H9 (cell line): ENCODE measurements at regions not wholly inside any gene's neighbourhood (a gene's known extent, or its start where the extent isn't known, plus 50 kb on each side); places are given as distances from the start of the nearest gene placed in this dataset.

Experiments used
- DNase-seq: peaks from one replicate; pipeline ENCODE4 v3.0.0-alpha.2; 2017
- H2AFZ ChIP-seq: one replicate; pipeline ENCODE4 v1.6.1; 2013; ENCODE audit warnings: mild to moderate bottlenecking, low read length, control low read depth, moderate library complexity
- H2AK5ac ChIP-seq: 2 replicates; pipeline ENCODE4 v1.6.1; 2013; ENCODE audit warnings: low read length, control low read depth, mixed read lengths; ENCODE audit not compliant: insufficient read length
- H2BK120ac ChIP-seq: one replicate; pipeline ENCODE4 v1.6.1; 2013; ENCODE audit warnings: low read depth, mild to moderate bottlenecking, low read length, control low read depth, inconsistent platforms; ENCODE audit not compliant: poor library complexity, severe bottlenecking
- H2BK12ac ChIP-seq: 2 replicates; pipeline ENCODE4 v1.6.1; 2013; ENCODE audit warnings: low read length, control low read depth, mixed read lengths, low read depth; ENCODE audit not compliant: insufficient read length
- H2BK15ac ChIP-seq: 2 replicates; pipeline ENCODE4 v1.6.1; 2013; ENCODE audit warnings: low read depth, low read length, control low read depth
- H2BK20ac ChIP-seq: one replicate; pipeline ENCODE4 v1.6.1; 2013; ENCODE audit warnings: low read depth, mild to moderate bottlenecking, low read length, control low read depth, inconsistent platforms; ENCODE audit not compliant: poor library complexity, severe bottlenecking
- H2BK5ac ChIP-seq: 2 replicates; pipeline ENCODE4 v1.6.1; 2013; ENCODE audit warnings: low read length, control low read depth, mixed read lengths; ENCODE audit not compliant: insufficient read length
- H3K14ac ChIP-seq: 2 replicates; pipeline ENCODE4 v1.6.1; 2013; ENCODE audit warnings: low read length, control low read depth; ENCODE audit not compliant: insufficient read depth
- H3K18ac ChIP-seq: 2 replicates; pipeline ENCODE4 v1.6.1; 2013; ENCODE audit warnings: low read depth, mild to moderate bottlenecking, mixed read lengths, low read length, control low read depth; ENCODE audit not compliant: insufficient read length
- H3K23ac ChIP-seq: 2 replicates; pipeline ENCODE4 v1.6.1; 2013; ENCODE audit warnings: low read length, control low read depth, mixed read lengths, low read depth; ENCODE audit not compliant: insufficient read length
- H3K23me2 ChIP-seq: 2 replicates; pipeline ENCODE4 v1.6.1; 2013; ENCODE audit warnings: low read depth, mild to moderate bottlenecking, mixed read lengths, low read length, control low read depth; ENCODE audit not compliant: insufficient read length, poor library complexity, severe bottlenecking
- H3K27ac ChIP-seq: 2 replicates; pipeline ENCODE4 v1.5.1; 2013; ENCODE audit warnings: low read length, control low read depth, mixed read lengths, low read depth; ENCODE audit not compliant: insufficient read length
- H3K27me3 ChIP-seq: 2 replicates; pipeline ENCODE4 v1.6.1; 2013; ENCODE audit warnings: low read length, control low read depth, inconsistent platforms; ENCODE audit not compliant: insufficient read depth
- H3K4ac ChIP-seq: 2 replicates; pipeline ENCODE4 v1.6.1; 2013; ENCODE audit warnings: low read depth, mild to moderate bottlenecking, control low read depth, inconsistent platforms, low read length, moderate library complexity
- H3K4me1 ChIP-seq: 2 replicates; pipeline ENCODE4 v1.6.1; 2013; ENCODE audit warnings: low read length, control low read depth, inconsistent platforms; ENCODE audit not compliant: insufficient read depth
- H3K4me2 ChIP-seq: 2 replicates; pipeline ENCODE4 v1.6.1; 2013; ENCODE audit warnings: low read length, control low read depth, mixed read lengths; ENCODE audit not compliant: insufficient read length, insufficient read depth
- H3K56ac ChIP-seq: 2 replicates; pipeline ENCODE4 v1.6.1; 2013; ENCODE audit warnings: low read depth, mild to moderate bottlenecking, mixed read lengths, low read length, control low read depth; ENCODE audit not compliant: insufficient read length
- H3K79me1 ChIP-seq: 2 replicates; pipeline ENCODE4 v1.6.1; 2013; ENCODE audit warnings: low read depth, mild to moderate bottlenecking, moderate library complexity, low read length, control low read depth, inconsistent platforms; ENCODE audit not compliant: insufficient read depth, poor library complexity, severe bottlenecking
- H3K79me2 ChIP-seq: 2 replicates; pipeline ENCODE4 v1.6.1; 2013; ENCODE audit warnings: low read length, control low read depth, inconsistent platforms; ENCODE audit not compliant: insufficient read depth
- H3K9ac ChIP-seq: 2 replicates; pipeline ENCODE4 v1.6.1; 2013; ENCODE audit warnings: low read length, control low read depth, mixed read lengths; ENCODE audit not compliant: insufficient read length; ENCODE audit errors: extremely low read depth
- H3K9me3 ChIP-seq: one replicate; pipeline ENCODE4 v1.6.1; 2013; ENCODE audit warnings: low read depth, low read length, inconsistent platforms; ENCODE audit not compliant: control insufficient read depth
- H3T11ph ChIP-seq: one replicate; pipeline ENCODE4 v1.6.1; 2013; ENCODE audit warnings: mild to moderate bottlenecking, low read length, control low read depth, inconsistent platforms
- H4K20me1 ChIP-seq: one replicate; pipeline ENCODE4 v1.6.1; 2013; ENCODE audit not compliant: control insufficient read depth, insufficient read length, insufficient read depth
- H4K5ac ChIP-seq: 2 replicates; pipeline ENCODE4 v1.6.1; 2013; ENCODE audit warnings: low read depth, mild to moderate bottlenecking, mixed read lengths, low read length, control low read depth; ENCODE audit not compliant: insufficient read length
- H4K8ac ChIP-seq: replicated peaks from 2 replicates; pipeline ENCODE4 v1.6.1; 2013; ENCODE audit warnings: low read length, control low read depth, mixed read lengths, low read depth; ENCODE audit not compliant: insufficient read length
- H4K91ac ChIP-seq: 2 replicates; pipeline ENCODE4 v1.6.1; 2013; ENCODE audit warnings: low read depth, mild to moderate bottlenecking, moderate library complexity, mixed read lengths, low read length, control low read depth; ENCODE audit not compliant: insufficient read length
- H3K27ac Mint-ChIP-seq, 3 experiments: 2 replicates in 2 of 3; 3 replicates in 1 of 3; pipeline ENCODE4 v1.8.0; 2020 to 2021; ENCODE audit warnings: mixed read lengths in 3 of 3, mild to moderate bottlenecking in 1 of 3, moderate library complexity in 1 of 3
- H3K27me3 Mint-ChIP-seq: 2 replicates; pipeline ENCODE4 v1.8.0; 2021; ENCODE audit warnings: low read depth, mild to moderate bottlenecking, moderate library complexity, mixed read lengths
- H3K36me3 Mint-ChIP-seq, 3 experiments: 2 replicates in 2 of 3; 3 replicates in 1 of 3; pipeline ENCODE4 v1.8.0; 2020 to 2021; ENCODE audit warnings: low read depth in 3 of 3, mixed read lengths in 3 of 3; ENCODE audit not compliant: insufficient read depth in 1 of 3
- H3K4me1 Mint-ChIP-seq, 2 experiments: 2 replicates each; pipeline ENCODE4 v1.8.0; 2020; ENCODE audit warnings: mixed read lengths in 2 of 2
- H3K4me3 Mint-ChIP-seq, 2 experiments: 2 replicates in 1 of 2; 3 replicates in 1 of 2; pipeline ENCODE4 v1.8.0; 2020 to 2021; ENCODE audit warnings: mild to moderate bottlenecking in 2 of 2, mixed read lengths in 2 of 2, moderate library complexity in 1 of 2
- H3K9me3 Mint-ChIP-seq, 2 experiments: 2 replicates in 1 of 2; 3 replicates in 1 of 2; pipeline ENCODE4 v1.8.0; 2020; ENCODE audit warnings: mild to moderate bottlenecking in 2 of 2, mixed read lengths in 2 of 2, moderate library complexity in 1 of 2
- TF ChIP-seq, protein P1 (sequence below): fragments of 200-600 bp; sonication (generic); conservative IDR thresholded peaks from 3 replicates; pipeline ENCODE4 v1.8.0; 2021; ENCODE audit warnings: antibody characterized with exemption, mild to moderate bottlenecking

DNA sequence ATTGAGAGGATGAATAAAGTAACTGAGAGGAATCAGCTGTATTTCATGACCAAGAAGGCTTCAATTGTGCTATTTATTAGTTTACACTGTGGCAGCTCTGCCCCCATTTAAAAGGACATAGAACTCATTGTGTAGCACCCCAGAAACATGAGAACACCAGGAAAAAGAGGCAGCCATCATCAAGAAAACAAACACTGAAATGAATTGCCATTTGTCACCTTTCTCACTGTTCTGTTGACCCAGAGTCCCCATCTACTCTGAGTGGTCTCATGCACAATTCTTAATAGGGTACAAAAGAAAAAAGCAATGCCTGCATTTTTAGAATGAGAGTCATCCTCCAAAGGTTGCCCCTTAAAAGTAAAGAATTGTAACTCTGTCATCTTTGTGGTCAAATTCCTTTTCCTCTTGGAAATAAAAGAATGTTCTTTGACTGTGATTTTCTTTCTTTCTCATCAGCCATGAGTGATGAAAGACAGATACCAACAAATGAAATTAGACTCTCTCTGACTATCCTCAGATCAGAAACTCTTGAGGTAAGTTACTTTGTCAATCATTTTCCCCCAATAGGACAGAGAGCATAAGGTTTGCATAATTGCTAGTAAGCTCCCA lies 1941.9 kb upstream of the PIK3C3 start:
- H3K18ac ChIP-seq = no peak overlapping the region
- Mint-ChIP-seq H3K4me3 (no peak overlapping the region), H3K4me1 (peaks cover 12 to 14% of the 10 kb centered on the region in 2 experiments), H3K9me3 (no peaks in the 10 kb centered on the region; a peak in 2 of 5 replicates), H3K27ac (no peak overlapping the region), H3K36me3 (no peaks in the 10 kb centered on the region), H3K27me3 (no peaks in the 10 kb centered on the region)
- H2AFZ ChIP-seq = no peak overlapping the region
- TF ChIP-seq, protein P1, sequence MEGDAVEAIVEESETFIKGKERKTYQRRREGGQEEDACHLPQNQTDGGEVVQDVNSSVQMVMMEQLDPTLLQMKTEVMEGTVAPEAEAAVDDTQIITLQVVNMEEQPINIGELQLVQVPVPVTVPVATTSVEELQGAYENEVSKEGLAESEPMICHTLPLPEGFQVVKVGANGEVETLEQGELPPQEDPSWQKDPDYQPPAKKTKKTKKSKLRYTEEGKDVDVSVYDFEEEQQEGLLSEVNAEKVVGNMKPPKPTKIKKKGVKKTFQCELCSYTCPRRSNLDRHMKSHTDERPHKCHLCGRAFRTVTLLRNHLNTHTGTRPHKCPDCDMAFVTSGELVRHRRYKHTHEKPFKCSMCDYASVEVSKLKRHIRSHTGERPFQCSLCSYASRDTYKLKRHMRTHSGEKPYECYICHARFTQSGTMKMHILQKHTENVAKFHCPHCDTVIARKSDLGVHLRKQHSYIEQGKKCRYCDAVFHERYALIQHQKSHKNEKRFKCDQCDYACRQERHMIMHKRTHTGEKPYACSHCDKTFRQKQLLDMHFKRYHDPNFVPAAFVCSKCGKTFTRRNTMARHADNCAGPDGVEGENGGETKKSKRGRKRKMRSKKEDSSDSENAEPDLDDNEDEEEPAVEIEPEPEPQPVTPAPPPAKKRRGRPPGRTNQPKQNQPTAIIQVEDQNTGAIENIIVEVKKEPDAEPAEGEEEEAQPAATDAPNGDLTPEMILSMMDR = no peak
- H4K20me1 ChIP-seq = no peaks in the 10 kb centered on the region
- no peaks in the 10 kb centered on the region for H3K23me2 ChIP-seq
- H4K5ac ChIP-seq = no peak overlapping the region
- no peak overlapping the region for H2BK120ac ChIP-seq
- H3K9me3 ChIP-seq = no peaks in the 10 kb centered on the region
- no peak overlapping the region for H2BK15ac ChIP-seq
- H3K79me1 ChIP-seq = no peaks in the 10 kb centered on the region
- H3K23ac ChIP-seq = no peak overlapping the region
- H2BK5ac ChIP-seq = no peak overlapping the region
- no peak overlapping the region for H3K9ac ChIP-seq
- H3K27ac ChIP-seq = no peak overlapping the region
- no peak overlapping the region for H3K56ac ChIP-seq
- H3K4ac ChIP-seq = no peak overlapping the region
- no peaks in the 10 kb centered on the region for H3K79me2 ChIP-seq
- no peaks in the 10 kb centered on the region for H3K27me3 ChIP-seq
- no peak overlapping the region for H3K14ac ChIP-seq
- H2BK20ac ChIP-seq = no peak overlapping the region
- H4K8ac ChIP-seq = no peak overlapping the region
- H2AK5ac ChIP-seq = no peak overlapping the region
- no peak overlapping the region for H3T11ph ChIP-seq
- no peak overlapping the region for H4K91ac ChIP-seq
- no peak for DNase-seq
- H3K4me2 ChIP-seq = no peak overlapping the region
- no peak overlapping the region for H2BK12ac ChIP-seq
- H3K4me1 ChIP-seq = no peaks in the 10 kb centered on the region
